GM18502 (cell line): ENCODE measurements at regions not wholly inside any gene's neighbourhood (a gene's known extent, or its start where the extent isn't known, plus 50 kb on each side); places are given as distances from the start of the nearest gene placed in this dataset.
"Not testable (repeated sequence)": the region's sequence is repeated elsewhere in the genome, so short reads cannot be mapped to it uniquely, and the experiment has no call there.

ENCODE experiments used
- ATAC-seq: cut with Tn5 transposase; IDR thresholded peaks from one replicate; pipeline ENCODE4 v1.9.1; 2021; ENCODE audit warnings: mild to moderate bottlenecking; ENCODE audit not compliant: unreplicated experiment, poor library complexity

- no peak for ATAC-seq
Observed at GRCh38 chr6:148001844-148002642, 340.6 kb upstream of the SASH1 start.

- ATAC-seq: no peak
Observed at GRCh38 chr6:148004651-148005050, 338.0 kb upstream of the SASH1 start.

GRCh38 chr6:148005806-148006205, 336.8 kb upstream of the SASH1 start:
- no peak for ATAC-seq

- not testable (repeated sequence) for ATAC-seq
Observed at GRCh38 chr6:148010516-148010915, 332.1 kb upstream of the SASH1 start.

- ATAC-seq: no peak
Observed at GRCh38 chr6:148016013-148016412, 326.6 kb upstream of the SASH1 start.

GRCh38 chr6:148021165-148021564, 321.5 kb upstream of the SASH1 start:
- ATAC-seq: no peak

- ATAC-seq: no peak
Observed at GRCh38 chr6:148021699-148022098, 320.9 kb upstream of the SASH1 start.

- ATAC-seq: not testable (repeated sequence)
Observed at GRCh38 chr6:148022279-148022678, 320.4 kb upstream of the SASH1 start.

GRCh38 chr6:148027201-148027600, 315.4 kb upstream of the SASH1 start:
- no peak for ATAC-seq

- ATAC-seq: no peak
Observed at GRCh38 chr6:148035806-148036390, 306.7 kb upstream of the SASH1 start.

- ATAC-seq: no peak
Observed at GRCh38 chr6:148037496-148037895, 305.1 kb upstream of the SASH1 start.

GRCh38 chr6:148041546-148041945, 301.1 kb upstream of the SASH1 start:
- no peak for ATAC-seq

GRCh38 chr6:148042536-148042935, 300.1 kb upstream of the SASH1 start:
- no peak for ATAC-seq

- ATAC-seq: no peak
Observed at GRCh38 chr6:148044261-148044751, 298.3 kb upstream of the SASH1 start.

GRCh38 chr6:148044921-148045320, 297.7 kb upstream of the SASH1 start:
- ATAC-seq: no peak

GRCh38 chr6:148053209-148053608, 289.4 kb upstream of the SASH1 start:
- no peak for ATAC-seq

- no peak for ATAC-seq
Observed at GRCh38 chr6:148053796-148054195, 288.8 kb upstream of the SASH1 start.

- no peak for ATAC-seq
Observed at GRCh38 chr6:148054219-148054618, 288.4 kb upstream of the SASH1 start.

- no peak for ATAC-seq
Observed at GRCh38 chr6:148055419-148055818, 287.2 kb upstream of the SASH1 start.

GRCh38 chr6:148059869-148060268, 282.8 kb upstream of the SASH1 start:
- no peak for ATAC-seq

- ATAC-seq: no peak
Observed at GRCh38 chr6:148064406-148065134, 278.1 kb upstream of the SASH1 start.
